Small intestine (tissue), 7 donors: ENCODE measurements at regions not wholly inside any gene's neighbourhood (a gene's known extent, or its start where the extent isn't known, plus 50 kb on each side); places are given as distances from the start of the nearest gene placed in this dataset.

Experiments
- DNase-seq, 2 donors: peaks; one replicate each; pipeline versions ENCODE4 v3.0.0 to v3.0.0-alpha.2; 2013
- FAIRE-seq: peaks from 2 replicates; lab custom pipeline; 2012; peaks lifted over from hg19 to GRCh38; lab: Jason Lieb, UNC
- H3K27ac ChIP-seq, 3 donors: one replicate each; pipeline ENCODE4 v1.5.1; 2013; ENCODE audit warnings: low read length in 2 of 3, mild to moderate bottlenecking in 2 of 3, control low read depth in 1 of 3, inconsistent platforms in 1 of 3, low read depth in 1 of 3, moderate library complexity in 1 of 3
- H3K27me3 ChIP-seq, 3 donors: one replicate each; pipeline ENCODE4 v1.6.1; 2013; ENCODE audit warnings: low read length in 3 of 3, inconsistent platforms in 1 of 3; ENCODE audit not compliant: control insufficient read depth in 3 of 3, insufficient read depth in 3 of 3
- H3K36me3 ChIP-seq, 3 donors: one replicate each; pipeline ENCODE4 v1.6.1; 2013; ENCODE audit warnings: low read length in 3 of 3, inconsistent platforms in 1 of 3, low read depth in 1 of 3, mild to moderate bottlenecking in 1 of 3, moderate library complexity in 1 of 3; ENCODE audit not compliant: control insufficient read depth in 3 of 3, insufficient read depth in 2 of 3
- H3K4me1 ChIP-seq, 3 donors: one replicate each; pipeline ENCODE4 v1.6.1; 2013; ENCODE audit warnings: low read length in 2 of 3, inconsistent platforms in 1 of 3, low read depth in 1 of 3, mild to moderate bottlenecking in 1 of 3, moderate library complexity in 1 of 3; ENCODE audit not compliant: control insufficient read depth in 3 of 3, insufficient read depth in 2 of 3
- H3K4me3 ChIP-seq, 3 donors: one replicate each; pipeline ENCODE4 v1.5.1; 2013; ENCODE audit warnings: low read length in 3 of 3, control low read depth in 1 of 3, inconsistent platforms in 1 of 3, low read depth in 1 of 3, mild to moderate bottlenecking in 1 of 3, moderate library complexity in 1 of 3
- H3K9me3 ChIP-seq, 2 donors: one replicate each; pipeline ENCODE4 v1.6.1; 2013; ENCODE audit warnings: low read depth in 1 of 2, low read length in 1 of 2; ENCODE audit not compliant: control insufficient read depth in 2 of 2, insufficient read depth in 1 of 2
- WGBS, 3 donors: extraction: QIAGEN DNeasy Blood & Tissue Kit; methylation state at CpG; one replicate each; pipeline ENCODE4 v1.1.7; 2013; 5-methylcytosine and 5-hydroxymethylcytosine counted together
- donor health status: healthy with polysubstance abuse.
- donor health status: control.
- donor health status: control.
- donor health status: Bipolar disorder and iron deficiency.
- donor health status: healthy.

GRCh38 chr2:234680688-234681619 is 184.1 kb upstream of the ARL4C start:
- Histone ChIP-seq H3K36me3 (no peaks in the 10 kb centered on the region), H3K4me1 (no peaks in the 10 kb centered on the region), H3K27ac (no peak overlapping the region), H3K4me3 (no peak overlapping the region), H3K27me3 (peaks cover 0 to 3% (median 0%) of the 10 kb centered on the region in 3 donors), H3K9me3 (no peaks in the 10 kb centered on the region)
- DNase-seq (no peak), FAIRE-seq (no peak)
- WGBS, 3 donors: 88 to 90% (median 89%) methylated on average over 9 of the region's 9 CpGs

- FAIRE-seq (no peak), DNase-seq (no peak)
- no peak overlapping the region for H3K4me3 ChIP-seq
- H3K36me3 ChIP-seq: no peaks in the 10 kb centered on the region
- peaks cover 0 to 3% (median 0%) of the 10 kb centered on the region in 3 donors for H3K27me3 ChIP-seq
- H3K9me3 ChIP-seq: no peaks in the 10 kb centered on the region
- H3K4me1 ChIP-seq: no peaks in the 10 kb centered on the region
- peak overlapping the region in 1 of 3 donors; percentile 46 for H3K27ac ChIP-seq
- 60 to 81% (median 69%) methylated on average over 14 of the region's 14 CpGs for WGBS, 3 donors
Observed at GRCh38 chr2:234679741-234680687, 183.1 kb upstream of the ARL4C start.

GRCh38 chr2:234679301-234679740 is 182.4 kb upstream of the ARL4C start:
- Histone ChIP-seq H3K36me3 (no peaks in the 10 kb centered on the region), H3K9me3 (no peaks in the 10 kb centered on the region), H3K27me3 (peaks cover 0 to 3% (median 0%) of the 10 kb centered on the region in 3 donors), H3K4me3 (no peak overlapping the region), H3K27ac (peak overlapping the region in 1 of 3 donors; percentile 46), H3K4me1 (no peaks in the 10 kb centered on the region)
- no peak for DNase-seq
- WGBS, 3 donors: 80 to 85% (median 82%) methylated on average over 8 of the region's 8 CpGs
- no peak for FAIRE-seq

- FAIRE-seq: no peak
- peaks cover 0 to 3% (median 0%) of the 10 kb centered on the region in 3 donors for H3K27me3 ChIP-seq
Observed at GRCh38 chr2:234678711-234679110, 181.8 kb upstream of the ARL4C start.

GRCh38 chr2:234677758-234678538 is 181.1 kb upstream of the ARL4C start:
- H3K27me3 ChIP-seq: peaks cover 0 to 3% (median 0%) of the 10 kb centered on the region in 3 donors
- WGBS, 3 donors: 78 to 87% (median 82%) methylated on average over 6 of the region's 6 CpGs
- H3K36me3 ChIP-seq: no peaks in the 10 kb centered on the region
- no peak for FAIRE-seq
- no peak for DNase-seq
- H3K4me1 ChIP-seq: no peaks in the 10 kb centered on the region
- H3K27ac ChIP-seq: no peak overlapping the region
- H3K4me3 ChIP-seq: no peak overlapping the region
- H3K9me3 ChIP-seq: peaks cover 0 to 6% of the 10 kb centered on the region in 2 donors

More at GRCh38 chr2:234678711-234679110, 181.8 kb upstream of the ARL4C start:
- no peak for DNase-seq
- H3K4me3 ChIP-seq: no peak overlapping the region
- H3K9me3 ChIP-seq: peaks cover 0 to 2% of the 10 kb centered on the region in 2 donors
- 58 to 72% (median 59%) methylated on average over 2 of the region's 2 CpGs for WGBS, 3 donors
- peak overlapping the region in 1 of 3 donors; percentile 46 for H3K27ac ChIP-seq
- H3K4me1 ChIP-seq: no peaks in the 10 kb centered on the region
- no peaks in the 10 kb centered on the region for H3K36me3 ChIP-seq

- DNase-seq: no peak
- H3K36me3 ChIP-seq: no peaks in the 10 kb centered on the region
- no peak for FAIRE-seq
- H3K27ac ChIP-seq: no peak overlapping the region
- no peak overlapping the region for H3K4me3 ChIP-seq
- H3K4me1 ChIP-seq: no peaks in the 10 kb centered on the region
- H3K9me3 ChIP-seq: peaks cover 0 to 10% of the 10 kb centered on the region in 2 donors
- 77 to 81% (median 79%) methylated on average over 8 of the region's 8 CpGs for WGBS, 3 donors
- H3K27me3 ChIP-seq: peaks cover 0 to 3% (median 0%) of the 10 kb centered on the region in 3 donors
Observed at GRCh38 chr2:234676783-234677450, 180.0 kb upstream of the ARL4C start.

- H3K27ac ChIP-seq: no peak overlapping the region
- peaks cover 0 to 10% of the 10 kb centered on the region in 2 donors for H3K9me3 ChIP-seq
- FAIRE-seq: no peak
- WGBS, 3 donors: 40 to 72% (median 58%) methylated on average over 4 of the region's 4 CpGs
- no peaks in the 10 kb centered on the region for H3K4me1 ChIP-seq
- H3K36me3 ChIP-seq: no peaks in the 10 kb centered on the region
- H3K4me3 ChIP-seq: no peak overlapping the region
- peaks cover 0 to 2% (median 0%) of the 10 kb centered on the region in 3 donors for H3K27me3 ChIP-seq
- DNase-seq: no peak
Observed at GRCh38 chr2:234676109-234676782, 179.4 kb upstream of the ARL4C start.
